Loucy (cell line): ENCODE measurements at regions not wholly inside any gene's neighbourhood (a gene's known extent, or its start where the extent isn't known, plus 50 kb on each side); places are given as distances from the start of the nearest gene placed in this dataset.
"Not testable (repeated sequence)": the region's sequence is repeated elsewhere in the genome, so short reads cannot be mapped to it uniquely, and the experiment has no call there.

ENCODE experiments used
- H2AFZ ChIP-seq: fragments of 200-600 bp; sonication (generic); 2 replicates; pipeline ENCODE4 v1.6.0; 2016; ENCODE audit warnings: antibody characterized with exemption, mild to moderate bottlenecking, low read length, moderate library complexity
- H3F3A ChIP-seq: fragments of 200-600 bp; 2 replicates; pipeline ENCODE4 v1.6.0; 2016; ENCODE audit warnings: antibody characterized with exemption, low read depth, mild to moderate bottlenecking
- H3K27me3 ChIP-seq: fragments of 200-600 bp; sonication (generic); 2 replicates; pipeline ENCODE4 v1.6.1; 2014; ENCODE audit warnings: low read length, mild to moderate bottlenecking; ENCODE audit not compliant: insufficient read depth, poor library complexity, severe bottlenecking
- H3K36me3 ChIP-seq: fragments of 200-600 bp; sonication (generic); 2 replicates; pipeline ENCODE4 v1.6.1; 2016; ENCODE audit warnings: low read length; ENCODE audit not compliant: insufficient read depth
- H3K4me1 ChIP-seq: fragments of 200-600 bp; sonication (generic); 2 replicates; pipeline ENCODE4 v1.5.1; 2014; ENCODE audit warnings: low read length, mild to moderate bottlenecking; ENCODE audit not compliant: insufficient read depth, poor library complexity, severe bottlenecking
- H3K4me2 ChIP-seq: fragments of 200-600 bp; sonication (generic); 2 replicates; pipeline ENCODE4 v1.6.0; 2014; ENCODE audit warnings: antibody characterized with exemption, low read length, low read depth, mild to moderate bottlenecking; ENCODE audit not compliant: poor library complexity, severe bottlenecking
- H3K4me3 ChIP-seq: fragments of 200-600 bp; sonication (generic); 2 replicates; pipeline ENCODE4 v1.5.1; 2014; ENCODE audit warnings: low read length, mild to moderate bottlenecking, mixed read lengths; ENCODE audit not compliant: poor library complexity, severe bottlenecking
- H3K79me2 ChIP-seq: fragments of 200-600 bp; sonication (generic); 2 replicates; pipeline ENCODE4 v1.6.1; 2014; ENCODE audit warnings: low read length; ENCODE audit not compliant: insufficient read depth
- H3K9ac ChIP-seq: fragments of 200-600 bp; sonication (generic); 2 replicates; pipeline ENCODE4 v1.6.0; 2014; ENCODE audit warnings: mild to moderate bottlenecking, low read depth, low read length, moderate library complexity; ENCODE audit not compliant: poor library complexity, severe bottlenecking
- H3K9me2 ChIP-seq: fragments of 200-600 bp; sonication (generic); replicated peaks from 2 replicates; pipeline ENCODE4 v1.6.1; 2016; ENCODE audit warnings: low read depth, low read length, mixed read lengths
- H3K9me3 ChIP-seq: fragments of 200-600 bp; sonication (generic); 2 replicates; pipeline ENCODE4 v1.6.1; 2014; ENCODE audit warnings: mild to moderate bottlenecking, antibody characterized with exemption, low read length, low read depth; ENCODE audit not compliant: insufficient read depth
- H4K20me1 ChIP-seq: fragments of 200-600 bp; sonication (generic); 2 replicates; pipeline ENCODE4 v1.6.0; 2014; ENCODE audit warnings: antibody characterized with exemption, low read length, mild to moderate bottlenecking; ENCODE audit not compliant: insufficient read depth, poor library complexity, severe bottlenecking
- CTCF ChIP-seq: fragments of 200-600 bp; sonication (generic); conservative IDR thresholded peaks from 2 replicates; pipeline ENCODE4 v1.5.1; 2014; ENCODE audit warnings: mild to moderate bottlenecking, antibody characterized with exemption, low read length
- EZH2phosphoT487 ChIP-seq: fragments of 200-600 bp; IDR thresholded peaks from 2 replicates; pipeline ENCODE4 v1.6.1; 2018; ENCODE audit warnings: antibody characterized with exemption, mild to moderate bottlenecking, moderate library complexity, borderline replicate concordance

GRCh38 chr11:80929031-80929805 is 1488.4 kb upstream of the TENM4 start:
- Histone ChIP-seq H3K4me3 (no peak overlapping the region), H3K9me2 (no peaks in the 10 kb centered on the region), H2AFZ (no peak overlapping the region), H3K27me3 (no peaks in the 10 kb centered on the region), H3K9me3 (0 out of 2 replicates have a peak, but pooled peaks cover 3% of the 10 kb centered on the region), H4K20me1 (no peaks in the 10 kb centered on the region), H3K4me2 (no peak overlapping the region), H3K36me3 (no peaks in the 10 kb centered on the region), H3K79me2 (no peaks in the 10 kb centered on the region), H3K9ac (no peak overlapping the region), H3K4me1 (no peaks in the 10 kb centered on the region), H3F3A (no peaks in the 10 kb centered on the region)
- TF ChIP-seq EZH2phosphoT487, result no peak

- Histone ChIP-seq H3K9me3 (0 out of 2 replicates have a peak, but pooled peaks cover 3% of the 10 kb centered on the region), H4K20me1 (no peaks in the 10 kb centered on the region), H3F3A (no peaks in the 10 kb centered on the region), H3K4me2 (no peak overlapping the region), H3K9me2 (0 out of 2 replicates have a peak, but pooled peaks cover 2% of the 10 kb centered on the region), H3K4me1 (no peaks in the 10 kb centered on the region), H3K4me3 (no peak overlapping the region), H3K79me2 (no peaks in the 10 kb centered on the region), H3K36me3 (no peaks in the 10 kb centered on the region), H2AFZ (no peak overlapping the region), H3K9ac (no peak overlapping the region), H3K27me3 (no peaks in the 10 kb centered on the region)
- TF ChIP-seq CTCF (no peak), EZH2phosphoT487 (no peak)
Measured at GRCh38 chr11:80925321-80925720, 1484.5 kb upstream of the TENM4 start.

GRCh38 chr11:80921310-80921709 is 1480.5 kb upstream of the TENM4 start:
- H3F3A ChIP-seq, H3K9ac ChIP-seq, H3K36me3 ChIP-seq, H4K20me1 ChIP-seq, H3K27me3 ChIP-seq, H3K4me2 ChIP-seq, H3K9me3 ChIP-seq, H3K4me1 ChIP-seq, H3K4me3 ChIP-seq, H3K79me2 ChIP-seq, H3K9me2 ChIP-seq, H2AFZ ChIP-seq: not testable (repeated sequence)

- no peak overlapping the region for H3K9ac ChIP-seq
- 0 out of 2 replicates have a peak, but pooled peaks cover 2% of the 10 kb centered on the region for H3K9me2 ChIP-seq
- H3K79me2 ChIP-seq, result no peaks in the 10 kb centered on the region
- H2AFZ ChIP-seq, result no peak overlapping the region
- no peaks in the 10 kb centered on the region for H4K20me1 ChIP-seq
- H3F3A ChIP-seq, result no peaks in the 10 kb centered on the region
- H3K4me2 ChIP-seq, result no peak overlapping the region
- no peaks in the 10 kb centered on the region for H3K36me3 ChIP-seq
- H3K4me3 ChIP-seq, result no peak overlapping the region
- TF ChIP-seq EZH2phosphoT487 (no peak), CTCF (no peak)
- H3K27me3 ChIP-seq, result no peaks in the 10 kb centered on the region
- no peaks in the 10 kb centered on the region for H3K4me1 ChIP-seq
- H3K9me3 ChIP-seq, result no peaks in the 10 kb centered on the region
Measured at GRCh38 chr11:80916173-80916798, 1475.5 kb upstream of the TENM4 start.
